HEK293 (cell line): ENCODE measurements at regions not wholly inside any gene's neighbourhood (a gene's known extent, or its start where the extent isn't known, plus 50 kb on each side); places are given as distances from the start of the nearest gene placed in this dataset.

Source experiments
- GLI2 ChIP-seq: fragments of 450-650 bp; formaldehyde crosslinking; IDR thresholded peaks from 2 replicates; pipeline ENCODE4; 2017; ENCODE audit warnings: missing biosample characterization, missing genetic modification characterization, low read depth, borderline replicate concordance
- PATZ1 ChIP-seq: fragments of 450-650 bp; formaldehyde crosslinking; IDR thresholded peaks from 2 replicates; pipeline ENCODE4 v1.5.1; 2016; ENCODE audit warnings: missing biosample characterization, missing genetic modification characterization
- SP7 ChIP-seq: fragments of 450-650 bp; formaldehyde crosslinking; IDR thresholded peaks from 2 replicates; pipeline ENCODE4 v1.5.1; 2016; ENCODE audit warnings: missing biosample characterization, missing genetic modification characterization
- ZFP37 ChIP-seq: fragments of 450-650 bp; formaldehyde crosslinking; IDR thresholded peaks from 2 replicates; pipeline ENCODE4 v1.5.1; 2016; ENCODE audit warnings: missing biosample characterization, missing genetic modification characterization
- ZNF10 ChIP-seq: fragments of 450-650 bp; formaldehyde crosslinking; IDR thresholded peaks from 2 replicates; pipeline ENCODE4 v1.5.1; 2017; ENCODE audit warnings: missing biosample characterization, missing genetic modification characterization
- ZNF138 ChIP-seq: fragments of 450-650 bp; formaldehyde crosslinking; IDR thresholded peaks from 2 replicates; pipeline ENCODE4 v1.5.1; 2016; ENCODE audit warnings: missing biosample characterization, missing genetic modification characterization, borderline replicate concordance
- ZNF175 ChIP-seq: fragments of 450-650 bp; formaldehyde crosslinking; IDR thresholded peaks from 2 replicates; pipeline ENCODE4 v1.5.1; 2016; ENCODE audit warnings: missing biosample characterization, missing genetic modification characterization
- ZNF266 ChIP-seq: fragments of 450-650 bp; formaldehyde crosslinking; IDR thresholded peaks from 2 replicates; pipeline ENCODE4 v1.5.1; 2016; ENCODE audit warnings: missing biosample characterization, missing genetic modification characterization, low read depth
- ZNF280D ChIP-seq: fragments of 450-650 bp; formaldehyde crosslinking; IDR thresholded peaks from 2 replicates; pipeline ENCODE4 v1.5.1; 2016; ENCODE audit warnings: missing biosample characterization, missing genetic modification characterization
- ZNF335 ChIP-seq: fragments of 450-650 bp; formaldehyde crosslinking; conservative IDR thresholded peaks from 2 replicates; pipeline ENCODE4 v1.5.1; 2016; ENCODE audit warnings: missing biosample characterization, missing genetic modification characterization
- ZNF362 ChIP-seq: fragments of 450-650 bp; formaldehyde crosslinking; IDR thresholded peaks from 2 replicates; pipeline ENCODE4 v1.5.1; 2016; ENCODE audit warnings: missing biosample characterization, missing genetic modification characterization
- ZNF488 ChIP-seq: fragments of 450-650 bp; formaldehyde crosslinking; IDR thresholded peaks from 2 replicates; pipeline ENCODE4 v1.5.1; 2016; ENCODE audit warnings: missing biosample characterization, missing genetic modification characterization
- ZNF518A ChIP-seq: fragments of 450-650 bp; formaldehyde crosslinking; conservative IDR thresholded peaks from 2 replicates; pipeline ENCODE4 v1.5.1; 2016; ENCODE audit warnings: low read depth, missing biosample characterization, missing genetic modification characterization
- ZNF530 ChIP-seq: fragments of 450-650 bp; formaldehyde crosslinking; IDR thresholded peaks from 2 replicates; pipeline ENCODE4 v1.5.1; 2016; ENCODE audit warnings: low read depth, missing biosample characterization, missing genetic modification characterization
- ZNF600 ChIP-seq: fragments of 450-650 bp; formaldehyde crosslinking; IDR thresholded peaks from 2 replicates; pipeline ENCODE4 v1.5.1; 2016; ENCODE audit warnings: missing biosample characterization, missing genetic modification characterization
- ZNF610 ChIP-seq: fragments of 450-650 bp; formaldehyde crosslinking; IDR thresholded peaks from 2 replicates; pipeline ENCODE4 v1.5.1; 2016; ENCODE audit warnings: missing biosample characterization, missing genetic modification characterization, borderline replicate concordance
- ZNF658 ChIP-seq: fragments of 450-650 bp; formaldehyde crosslinking; IDR thresholded peaks from 2 replicates; pipeline ENCODE4; 2016; ENCODE audit warnings: missing biosample characterization, missing genetic modification characterization
- ZNF660 ChIP-seq: fragments of 450-650 bp; IDR thresholded peaks from 2 replicates; pipeline ENCODE4 v1.5.1; 2018; ENCODE audit warnings: missing biosample characterization, mild to moderate bottlenecking, missing genetic modification characterization
- ZNF670 ChIP-seq: fragments of 450-650 bp; formaldehyde crosslinking; IDR thresholded peaks from 2 replicates; pipeline ENCODE4 v1.5.1; 2016; ENCODE audit warnings: missing biosample characterization, missing genetic modification characterization, low read depth
- ZNF777 ChIP-seq: fragments of 450-650 bp; formaldehyde crosslinking; IDR thresholded peaks from 2 replicates; pipeline ENCODE4 v1.5.1; 2017; ENCODE audit warnings: missing biosample characterization, missing genetic modification characterization, borderline replicate concordance
- ZNF792 ChIP-seq: fragments of 450-650 bp; formaldehyde crosslinking; IDR thresholded peaks from 2 replicates; pipeline ENCODE4 v1.5.1; 2016; ENCODE audit warnings: missing biosample characterization, missing genetic modification characterization
- ZSCAN18 ChIP-seq: fragments of 450-650 bp; formaldehyde crosslinking; IDR thresholded peaks from 2 replicates; pipeline ENCODE4 v1.5.1; 2016; ENCODE audit warnings: missing biosample characterization, missing genetic modification characterization
- ZSCAN5A ChIP-seq: fragments of 450-650 bp; formaldehyde crosslinking; IDR thresholded peaks from 2 replicates; pipeline ENCODE4 v1.5.1; 2016; ENCODE audit warnings: missing biosample characterization, missing genetic modification characterization

- TF ChIP-seq SP7 (tag by site-specific recombination) (no peak), ZNF362 (no peak), ZNF530 (no peak), ZNF658 (tag by site-specific recombination) (no peak), ZSCAN18 (tag by site-specific recombination) (no peak), ZFP37 (no peak), ZNF138 (no peak), ZNF792 (tag by site-specific recombination) (no peak), ZNF266 (tag by site-specific recombination) (no peak), ZNF610 (no peak), ZNF175 (no peak), ZNF280D (tag by site-specific recombination) (no peak), ZNF777 (tag by site-specific recombination) (no peak), ZNF488 (tag by site-specific recombination) (no peak), ZNF670 (tag by site-specific recombination) (no peak), GLI2 (no peak), ZNF660 (no peak), ZNF518A (0 out of 2 replicates have a peak, but pooled peaks have one; percentile 11), ZSCAN5A (tag by site-specific recombination) (no peak), ZNF600 (tag by site-specific recombination) (no peak), PATZ1 (no peak), ZNF335 (tag by site-specific recombination) (peak; percentile 52), ZNF10 (tag by site-specific recombination) (peak; percentile 50; the same call in 1 of the 2 replicates)
- TF ChIP-seq, all 188 proteins: peak for 7
Measured at GRCh38 chr5:87020099-87020934, 247.4 kb upstream of the RASA1 start (continued).
